HepG2 (cell line): ENCODE measurements at regions not wholly inside any gene's neighbourhood (a gene's known extent, or its start where the extent isn't known, plus 50 kb on each side); places are given as distances from the start of the nearest gene placed in this dataset.

Experiments
- BHLHE40 ChIP-seq: IDR thresholded peaks from 2 replicates; pipeline ENCODE4 v1.6.1; 2011; ENCODE audit warnings: low read length, improper control_type of control experiment
- GLI4 ChIP-seq: sonication (generic); formaldehyde crosslinking; IDR thresholded peaks from 2 replicates; pipeline ENCODE4 v1.5.1; 2020; ENCODE audit warnings: missing genetic modification reagents, mild to moderate bottlenecking, moderate library complexity, borderline replicate concordance
- NPAS2 ChIP-seq: sonication (generic); formaldehyde crosslinking; IDR thresholded peaks from 2 replicates; pipeline ENCODE4 v1.8.0; 2022; ENCODE audit warnings: mild to moderate bottlenecking, missing genetic modification reagents, borderline replicate concordance
- POLR2A ChIP-seq, 2 experiments: IDR thresholded peaks; 2 replicates each; pipeline ENCODE4 v1.6.1; 2011; ENCODE audit warnings: low read depth in 2 of 2, low read length in 2 of 2, mild to moderate bottlenecking in 1 of 2, moderate library complexity in 1 of 2; ENCODE audit not compliant: insufficient read depth in 1 of 2
- RAD51 ChIP-seq: fragments of 450-650 bp; IDR thresholded peaks from 2 replicates; pipeline ENCODE4 v1.6.1; 2016; ENCODE audit warnings: borderline replicate concordance
- STAG1 ChIP-seq: sonication (generic); formaldehyde crosslinking; IDR thresholded peaks from 2 replicates; pipeline ENCODE4 v1.4.0; 2020; ENCODE audit warnings: missing genetic modification reagents
- TCF12 ChIP-seq, 2 experiments: fragments of 450-650 bp in 1 of 2; sonication (generic) in 1 of 2; formaldehyde crosslinking in 1 of 2; IDR thresholded peaks; 2 replicates each; pipeline versions ENCODE4 v1.6.1 to v1.8.0; 2017 to 2022; ENCODE audit warnings: antibody characterized with exemption in 1 of 2, mild to moderate bottlenecking in 1 of 2, missing genetic modification reagents in 1 of 2, moderate library complexity in 1 of 2
- TEAD2 ChIP-seq: sonication (generic); formaldehyde crosslinking; IDR thresholded peaks from 2 replicates; pipeline ENCODE4 v1.9.0; 2021; ENCODE audit warnings: missing genetic modification reagents
- TP53 ChIP-seq: sonication (generic); formaldehyde crosslinking; conservative IDR thresholded peaks from 2 replicates; pipeline ENCODE4 v1.4.0; 2020; ENCODE audit warnings: missing genetic modification reagents
- ZNF12 ChIP-seq: sonication (generic); formaldehyde crosslinking; IDR thresholded peaks from 2 replicates; pipeline ENCODE4 v1.5.0; 2020; ENCODE audit warnings: missing genetic modification reagents
- TF ChIP-seq, protein P1 (sequence below): sonication (generic); formaldehyde crosslinking; IDR thresholded peaks from 2 replicates; pipeline ENCODE4 v1.5.0; 2020; ENCODE audit warnings: mild to moderate bottlenecking, missing genetic modification reagents, moderate library complexity

DNA sequence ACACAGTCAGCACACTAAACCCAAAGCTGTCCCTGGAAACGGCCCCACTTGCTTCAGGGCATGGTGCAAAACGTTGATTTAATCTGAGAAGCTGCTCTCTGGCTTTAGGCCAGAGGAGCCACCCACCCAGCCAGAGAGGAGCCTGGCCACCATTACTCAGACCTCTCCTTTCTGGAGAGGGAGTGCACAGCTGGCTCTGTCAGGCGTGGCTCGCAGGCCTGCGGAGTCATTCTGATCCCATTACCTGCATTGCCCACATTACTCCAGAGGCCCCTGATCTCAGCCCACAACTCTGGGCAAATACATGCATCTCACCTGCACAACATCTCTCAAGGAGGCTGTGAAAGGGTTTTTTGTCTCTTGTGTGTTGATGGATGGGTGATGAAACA is 370.0 kb upstream of the IGFBP3 start:
- no peak for TF ChIP-seq ZNF12 (CRISPR knock-in tag)
- TF ChIP-seq NPAS2, result no peak
- no peak for TF ChIP-seq TEAD2 (CRISPR knock-in tag)
- no peak for TF ChIP-seq POLR2A (IDR thresholded peaks at IDR 0.05; ENCODE audit: insufficient read depth in 1 of 2, low read depth in 2 of 2, low read length in 2 of 2)
- TF ChIP-seq GLI4 (CRISPR knock-in tag), result no peak
- no peak for TF ChIP-seq TP53 (CRISPR knock-in tag)
- no peak for TF ChIP-seq RAD51
- TF ChIP-seq STAG1 (CRISPR knock-in tag), result no peak
- TF ChIP-seq, protein P1, sequence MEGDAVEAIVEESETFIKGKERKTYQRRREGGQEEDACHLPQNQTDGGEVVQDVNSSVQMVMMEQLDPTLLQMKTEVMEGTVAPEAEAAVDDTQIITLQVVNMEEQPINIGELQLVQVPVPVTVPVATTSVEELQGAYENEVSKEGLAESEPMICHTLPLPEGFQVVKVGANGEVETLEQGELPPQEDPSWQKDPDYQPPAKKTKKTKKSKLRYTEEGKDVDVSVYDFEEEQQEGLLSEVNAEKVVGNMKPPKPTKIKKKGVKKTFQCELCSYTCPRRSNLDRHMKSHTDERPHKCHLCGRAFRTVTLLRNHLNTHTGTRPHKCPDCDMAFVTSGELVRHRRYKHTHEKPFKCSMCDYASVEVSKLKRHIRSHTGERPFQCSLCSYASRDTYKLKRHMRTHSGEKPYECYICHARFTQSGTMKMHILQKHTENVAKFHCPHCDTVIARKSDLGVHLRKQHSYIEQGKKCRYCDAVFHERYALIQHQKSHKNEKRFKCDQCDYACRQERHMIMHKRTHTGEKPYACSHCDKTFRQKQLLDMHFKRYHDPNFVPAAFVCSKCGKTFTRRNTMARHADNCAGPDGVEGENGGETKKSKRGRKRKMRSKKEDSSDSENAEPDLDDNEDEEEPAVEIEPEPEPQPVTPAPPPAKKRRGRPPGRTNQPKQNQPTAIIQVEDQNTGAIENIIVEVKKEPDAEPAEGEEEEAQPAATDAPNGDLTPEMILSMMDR (CRISPR knock-in tag), result no peak
- no peak for TF ChIP-seq BHLHE40
- TF ChIP-seq TCF12 (IDR thresholded peaks at IDR 0.05), result no peak
- no peak for TF ChIP-seq TCF12 (CRISPR knock-in tag; IDR thresholded peaks at IDR 0.05)
